GM19023 (cell line): ENCODE measurements at regions not wholly inside any gene's neighbourhood (a gene's known extent, or its start where the extent isn't known, plus 50 kb on each side); places are given as distances from the start of the nearest gene placed in this dataset.
A peak's percentile ranks its signal among the peaks of the same experiment; 100 is the strongest.

Source experiments
- ATAC-seq: cut with Tn5 transposase; IDR thresholded peaks from one replicate; pipeline ENCODE4 v1.9.1; 2021; ENCODE audit warnings: mild to moderate bottlenecking, moderate library complexity; ENCODE audit not compliant: unreplicated experiment

- no peak for ATAC-seq
These were observed 83.6 kb upstream of the PGRMC2 start for GRCh38 chr4:128371001-128371777.

- ATAC-seq = no peak
These were observed 78.6 kb upstream of the PGRMC2 start for GRCh38 chr4:128366212-128366611.

DNA sequence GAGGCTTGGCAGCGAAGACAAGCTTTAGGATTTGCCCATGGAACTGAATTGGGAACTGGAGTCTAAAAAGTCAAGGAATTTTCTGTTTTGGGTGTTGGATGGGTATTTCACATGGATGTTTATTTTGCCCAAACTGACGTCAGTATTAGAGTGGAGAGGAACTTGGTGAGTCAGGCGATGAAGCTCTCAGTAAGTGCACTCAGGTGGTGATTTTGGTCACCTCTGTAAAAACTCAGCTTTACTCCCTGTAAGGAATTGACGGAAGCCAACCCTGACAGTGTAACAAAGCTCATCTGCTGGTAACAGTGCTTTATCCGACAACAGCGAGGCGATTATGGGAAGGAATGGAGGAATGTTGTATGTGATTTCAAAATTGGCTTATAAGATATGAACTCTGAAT lies 77.0 kb upstream of the PGRMC2 start:
- no peak for ATAC-seq

DNA sequence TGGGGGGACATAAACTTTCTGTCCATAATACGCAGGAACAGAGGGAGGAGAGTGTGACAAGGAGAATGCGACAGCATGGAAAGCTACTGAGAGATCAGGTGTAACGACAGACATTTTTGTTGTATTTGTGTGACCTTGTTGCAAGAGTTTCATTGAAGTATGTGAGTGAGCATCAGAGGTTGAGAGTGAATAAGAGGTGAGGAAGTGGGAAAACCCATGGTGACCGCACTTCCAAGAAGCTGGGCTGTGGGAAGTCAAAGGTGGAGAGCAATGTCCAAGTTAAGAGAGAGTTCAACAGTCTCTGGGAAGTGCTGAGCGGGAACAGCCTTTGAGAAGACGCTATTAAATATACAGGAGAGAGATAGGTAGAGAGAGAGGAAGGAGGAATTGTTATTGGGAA lies 76.4 kb upstream of the PGRMC2 start:
- no peak for ATAC-seq

DNA sequence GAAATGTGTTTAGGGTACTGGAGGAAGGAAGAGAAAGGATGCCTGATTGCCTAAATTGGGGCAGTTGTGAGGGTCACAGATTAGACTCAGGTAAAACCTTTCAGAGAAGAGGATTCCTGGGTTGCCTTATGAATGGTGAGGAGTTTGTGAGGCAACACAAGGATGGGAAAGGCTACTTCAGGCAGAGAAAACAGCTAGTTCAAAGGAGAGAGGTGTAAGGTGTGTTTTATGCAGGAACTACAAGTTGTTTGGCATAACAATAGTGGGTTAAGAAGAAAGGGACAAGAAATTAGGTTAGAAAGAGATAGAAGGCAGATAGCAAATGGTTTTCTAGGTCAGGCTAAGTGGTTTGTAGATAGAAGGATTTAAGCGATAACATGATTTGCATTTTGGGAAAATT lies 75.1 kb upstream of the PGRMC2 start:
- no peak for ATAC-seq

GRCh38 chr4:128359422-128359821 lies 71.8 kb upstream of the PGRMC2 start:
- no peak for ATAC-seq

- no peak for ATAC-seq
These were observed 71.3 kb upstream of the PGRMC2 start for GRCh38 chr4:128358913-128359279.

DNA sequence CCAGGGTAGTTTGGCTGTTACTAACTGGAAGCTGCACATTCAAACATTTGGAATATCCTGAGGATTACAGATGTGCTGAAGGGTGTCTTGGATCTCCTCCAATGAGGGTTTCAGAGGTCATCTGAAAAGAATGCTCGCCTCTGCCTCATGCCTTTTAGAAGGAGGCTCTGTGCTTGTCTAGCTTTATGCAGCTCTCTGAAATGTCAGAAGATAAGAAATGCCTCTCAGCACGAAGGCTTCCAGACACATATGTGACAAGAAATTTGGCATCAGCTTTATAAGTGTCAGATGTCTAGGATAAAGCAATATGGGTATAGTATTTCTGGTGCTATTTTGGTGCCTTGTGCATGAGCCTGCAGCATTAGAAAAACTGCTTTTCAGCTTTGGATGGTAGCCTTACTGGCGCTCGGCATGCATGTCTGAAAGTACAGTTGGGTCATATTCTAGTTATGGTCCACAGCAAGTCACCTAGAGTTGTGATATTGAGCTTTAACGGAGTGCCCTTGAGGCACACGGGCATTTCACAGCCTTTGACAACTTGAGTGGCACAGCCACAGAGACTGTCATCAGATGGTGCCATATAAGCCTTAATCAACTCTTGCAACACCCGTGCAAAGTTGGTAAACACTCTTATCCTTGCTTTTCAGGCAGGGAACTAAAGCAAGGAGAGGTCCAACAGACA lies 70.8 kb upstream of the PGRMC2 start:
- ATAC-seq = no peak

GRCh38 chr4:128357286-128357685 lies 69.7 kb upstream of the PGRMC2 start:
- ATAC-seq = no peak

DNA sequence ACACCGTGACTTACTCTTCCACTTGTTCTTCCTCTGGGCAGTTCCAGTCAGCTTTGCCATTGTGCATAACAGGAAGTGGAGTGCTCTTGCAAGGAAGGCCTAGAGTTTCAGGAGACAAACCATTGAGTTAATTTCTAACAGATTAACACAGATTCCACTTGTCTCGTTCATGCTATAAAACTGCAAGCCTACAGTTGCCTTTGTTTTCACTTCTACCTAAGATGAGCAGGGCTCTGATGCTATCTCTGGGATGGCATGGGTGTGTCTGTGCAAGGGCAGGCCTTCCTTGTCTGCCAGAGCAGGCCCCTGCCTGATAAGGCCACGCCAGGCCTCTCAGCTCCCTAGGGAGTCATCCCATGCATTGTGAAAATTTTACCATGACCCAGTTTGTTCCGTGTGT lies 67.7 kb upstream of the PGRMC2 start:
- ATAC-seq = peak; percentile 54

- no peak for ATAC-seq
These were observed 66.7 kb upstream of the PGRMC2 start for GRCh38 chr4:128354205-128354821.

- no peak for ATAC-seq
These were observed 66.2 kb upstream of the PGRMC2 start for GRCh38 chr4:128353791-128354190.

GRCh38 chr4:128351502-128351901 lies 63.9 kb upstream of the PGRMC2 start:
- no peak for ATAC-seq

DNA sequence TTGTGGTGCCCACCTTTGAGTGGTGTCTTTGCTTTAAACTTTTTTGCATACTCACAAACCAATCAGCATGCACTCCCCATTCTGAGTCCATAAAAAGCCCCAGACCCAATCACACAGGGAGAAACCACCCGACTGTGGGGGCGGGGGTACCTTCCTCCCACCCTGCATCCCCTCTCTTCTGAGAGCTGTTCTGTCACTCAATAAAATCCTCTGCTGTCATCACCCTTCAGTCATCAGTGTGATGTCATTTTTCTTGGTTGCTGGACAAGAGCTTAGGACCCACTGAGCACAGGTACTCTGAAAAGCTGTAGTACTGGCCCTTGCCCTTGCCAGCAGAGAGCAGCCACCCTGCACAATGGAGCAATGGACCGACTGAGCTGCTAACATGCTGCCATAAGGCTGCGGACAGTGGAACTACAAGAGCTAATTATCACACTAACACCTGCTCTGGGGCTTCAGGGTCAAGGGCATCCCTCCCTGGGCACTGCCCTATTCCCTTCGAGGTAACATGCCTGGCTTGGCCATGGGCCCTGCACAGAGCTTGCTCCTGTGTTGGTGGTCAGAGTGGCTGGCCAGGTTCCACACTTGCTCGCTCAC lies 62.9 kb upstream of the PGRMC2 start:
- ATAC-seq = no peak

- no peak for ATAC-seq
These were observed 62.3 kb upstream of the PGRMC2 start for GRCh38 chr4:128349921-128350320.

GRCh38 chr4:128347930-128348660 lies 60.5 kb upstream of the PGRMC2 start:
- no peak for ATAC-seq

DNA sequence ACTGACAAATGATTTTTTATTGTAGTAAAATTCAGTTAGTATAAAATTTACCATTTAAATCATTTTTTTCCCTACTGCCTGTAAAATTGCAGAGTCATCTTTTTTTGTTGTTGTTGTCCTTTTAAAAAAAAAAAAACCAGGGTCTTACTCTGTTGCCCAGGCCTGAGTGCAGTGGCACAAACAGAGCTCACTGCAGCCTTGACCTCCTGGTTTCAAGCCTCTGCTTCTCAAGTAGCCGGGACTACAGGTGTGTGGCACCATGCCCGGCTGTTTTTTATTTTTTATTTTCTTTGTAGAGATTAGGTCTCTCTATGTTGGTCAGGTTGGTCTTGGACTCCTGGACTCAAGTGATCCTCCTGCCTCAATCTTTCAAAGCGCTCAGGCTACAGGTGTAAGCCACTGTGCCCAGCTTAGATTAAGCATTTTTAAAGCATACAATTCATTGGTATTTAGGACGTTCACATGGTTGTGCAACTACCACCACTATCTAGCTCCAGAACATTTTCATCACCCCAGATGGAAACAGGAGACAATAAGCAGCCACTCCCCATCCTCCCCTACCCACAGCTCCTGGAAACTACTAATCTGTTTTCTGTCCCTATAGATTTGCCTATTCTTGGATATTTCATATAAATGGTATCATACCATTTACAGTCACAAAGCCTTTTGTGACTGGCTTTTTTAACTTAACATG lies 59.7 kb upstream of the PGRMC2 start:
- ATAC-seq = no peak

- no peak for ATAC-seq
These were observed 58.6 kb upstream of the PGRMC2 start for GRCh38 chr4:128346054-128346716.

- ATAC-seq = no peak
These were observed 58.0 kb upstream of the PGRMC2 start for GRCh38 chr4:128345650-128346049.

DNA sequence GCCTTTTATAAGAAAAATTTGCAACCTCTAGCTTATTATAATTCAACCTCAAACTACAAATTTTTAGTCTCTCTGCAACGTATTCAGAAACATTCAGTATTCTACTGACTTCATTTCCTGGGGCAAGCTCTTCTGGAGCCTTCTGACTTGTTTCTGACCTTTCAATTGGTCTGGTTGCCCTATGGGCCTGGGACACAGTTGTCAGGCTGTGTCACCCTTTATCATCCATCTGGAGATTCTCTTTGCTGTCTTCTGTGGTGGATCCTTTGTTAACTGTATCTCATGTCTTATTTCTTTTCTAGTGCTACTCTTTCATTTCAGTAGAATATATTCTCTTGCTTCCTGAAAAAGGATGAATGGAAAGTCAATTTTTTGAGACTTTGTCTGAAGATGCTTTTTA lies 55.1 kb upstream of the PGRMC2 start:
- no peak for ATAC-seq
